NCI-H146 treated with DMSO at 0.1 percent for 48 hours (cell line): ENCODE measurements at regions not wholly inside any gene's neighbourhood (a gene's known extent, or its start where the extent isn't known, plus 50 kb on each side); places are given as distances from the start of the nearest gene placed in this dataset.
"Not testable (repeated sequence)": the region's sequence is repeated elsewhere in the genome, so short reads cannot be mapped to it uniquely, and the experiment has no call there.

Source experiments
- DNase-seq: peaks from one replicate; lab custom pipeline; 2025; ENCODE audit not compliant: unreplicated experiment; lab: John Stamatoyannopoulos, UW

DNA sequence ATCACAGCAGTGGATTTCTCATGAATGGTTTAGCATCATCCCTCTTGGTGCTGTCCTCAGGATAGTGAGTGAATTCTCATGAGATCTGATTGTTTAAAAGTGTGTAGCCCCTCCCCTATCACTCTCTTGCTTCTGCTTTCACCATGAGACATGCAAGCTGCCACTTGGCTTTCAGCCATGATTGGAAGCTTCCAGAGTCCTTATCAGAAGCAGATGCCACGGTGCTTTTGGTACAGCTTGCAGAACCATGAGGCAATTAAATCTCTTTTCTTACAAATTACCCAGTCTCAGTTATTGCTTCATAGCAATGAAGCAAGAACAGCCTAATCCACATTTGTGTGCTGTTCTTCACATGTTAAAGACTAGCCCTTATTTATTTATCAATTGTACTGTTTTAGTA, 495.2 kb upstream of the EPHA6 start:
- no peak for DNase-seq

DNA sequence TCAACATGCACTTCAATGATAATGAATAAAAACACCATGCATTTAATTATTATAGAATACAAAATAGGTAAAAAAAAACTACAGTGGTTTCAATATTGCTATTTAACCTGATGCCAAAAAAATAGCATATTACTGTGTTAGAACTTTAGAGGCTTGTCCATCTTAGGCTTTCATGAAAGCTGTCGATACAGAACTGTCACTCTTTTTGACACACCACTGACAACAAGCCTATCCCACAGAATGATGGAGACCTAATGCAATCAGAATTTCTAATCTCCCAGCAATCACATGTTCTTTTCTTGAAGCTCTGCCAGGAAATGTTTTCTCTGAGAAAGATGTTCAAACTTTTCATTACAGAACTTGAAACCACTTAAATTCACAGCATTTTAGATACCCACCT, 490.3 kb upstream of the EPHA6 start:
- no peak for DNase-seq

DNA sequence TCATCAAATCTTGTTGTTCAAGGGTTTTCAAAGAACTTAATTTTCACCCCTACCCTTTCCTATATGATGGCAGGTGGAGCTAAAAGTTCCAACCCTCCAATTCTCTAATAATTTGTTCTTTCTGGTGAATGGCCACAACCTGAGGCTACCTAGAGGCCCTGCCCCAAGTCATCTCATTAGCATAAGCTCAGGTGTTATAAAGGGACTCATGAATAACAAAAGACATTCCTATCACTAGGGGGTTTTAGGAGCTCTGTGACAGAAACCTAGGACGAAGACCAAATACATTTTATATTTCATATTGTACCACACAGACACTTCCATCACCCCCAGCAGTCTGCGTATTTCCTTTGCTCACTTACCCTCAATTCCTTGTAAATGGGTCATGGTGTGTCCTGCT, 483.6 kb upstream of the EPHA6 start:
- DNase-seq: no peak

DNA sequence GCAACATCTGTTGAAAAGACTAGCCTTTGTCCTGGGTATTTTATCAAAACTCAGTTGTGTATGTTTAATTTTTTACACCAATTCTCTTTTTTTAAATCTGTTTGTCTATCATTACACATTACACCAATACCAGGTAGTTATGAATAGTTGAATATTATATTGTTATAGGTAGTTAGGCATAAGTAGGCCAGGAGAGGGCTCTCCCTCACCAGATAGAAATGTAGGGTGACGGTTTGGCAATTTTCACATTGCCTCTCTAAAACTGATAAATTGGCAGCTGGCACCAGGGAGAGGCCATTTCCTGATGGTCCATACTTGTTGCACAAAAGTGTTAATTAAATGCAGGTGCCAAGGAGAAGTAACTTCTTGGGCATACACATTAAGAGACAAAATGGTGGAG, 483.1 kb upstream of the EPHA6 start:
- DNase-seq: no peak

DNA sequence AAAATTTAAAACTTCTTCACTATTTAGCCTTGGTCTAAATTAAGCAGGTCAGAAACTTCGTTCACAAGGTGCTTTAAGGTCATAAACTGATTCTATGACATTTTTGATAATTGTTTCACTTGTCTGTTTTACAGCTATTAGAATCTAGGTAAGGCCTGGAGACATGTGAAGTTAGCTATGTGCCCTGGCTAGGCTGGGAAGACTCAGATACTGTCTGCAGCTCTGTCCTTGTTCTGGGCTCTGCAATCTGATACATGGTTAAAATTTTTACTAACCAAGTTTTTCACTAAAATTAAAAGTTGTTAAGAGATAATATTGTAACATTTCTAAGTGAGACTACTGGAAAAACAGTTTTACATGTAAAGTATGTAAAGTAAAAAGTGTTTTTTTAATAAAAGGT, 479.6 kb upstream of the EPHA6 start:
- no peak for DNase-seq

DNA sequence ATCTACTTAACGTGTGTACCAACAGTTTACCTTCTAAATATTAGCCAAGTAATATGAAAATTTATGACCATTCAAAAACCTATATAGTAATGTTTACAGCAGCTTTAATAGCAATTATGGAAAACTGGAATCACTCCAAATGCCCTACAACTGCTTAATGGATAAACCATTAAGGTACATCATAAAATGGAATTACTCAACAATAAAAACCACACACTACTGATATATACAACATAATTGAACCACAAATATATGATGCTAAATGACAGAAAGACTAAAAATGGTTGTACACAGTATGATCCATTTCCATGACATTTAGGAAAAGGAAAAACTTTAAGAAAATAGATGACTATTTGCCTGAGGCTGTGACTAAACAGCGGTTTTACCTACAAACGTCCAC, 467.1 kb upstream of the EPHA6 start:
- DNase-seq: no peak

DNA sequence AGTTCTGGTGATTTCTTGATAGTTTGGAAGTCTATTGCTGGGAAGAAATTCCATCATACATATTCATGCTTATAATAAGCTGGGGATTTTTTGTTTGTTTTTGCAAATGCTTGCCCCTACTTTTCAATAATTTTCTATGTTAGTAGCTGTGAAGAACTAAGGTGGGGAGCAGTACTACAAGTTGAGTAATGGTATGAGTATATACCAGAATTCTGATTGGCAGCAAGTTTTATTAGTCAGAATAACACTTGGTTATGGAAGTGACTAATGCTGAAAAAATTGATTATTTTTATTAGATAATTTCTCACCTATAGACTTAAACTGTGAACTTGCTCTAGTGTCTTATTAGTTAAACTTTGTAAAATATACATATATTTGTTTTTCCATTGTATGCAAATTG, 462.8 kb upstream of the EPHA6 start:
- not testable (repeated sequence) for DNase-seq

DNA sequence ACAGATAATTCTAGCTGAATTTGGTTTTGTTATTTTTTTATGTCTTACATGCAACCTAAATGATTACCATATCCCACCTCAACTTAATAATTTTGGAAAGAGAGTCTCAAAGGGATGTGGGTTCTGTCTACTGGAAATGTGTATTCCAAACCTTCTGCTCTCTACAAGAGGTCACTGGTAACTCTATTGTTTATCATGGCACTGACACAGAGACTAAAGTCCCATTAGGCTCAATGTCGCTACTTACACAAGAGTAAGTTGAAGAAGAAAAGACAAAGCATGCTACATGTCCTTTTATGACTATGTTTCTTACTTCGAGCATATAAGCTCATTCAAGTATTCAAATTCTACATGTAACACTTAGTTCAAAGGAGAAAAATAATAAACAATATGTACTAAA, 460.3 kb upstream of the EPHA6 start:
- DNase-seq: no peak

DNA sequence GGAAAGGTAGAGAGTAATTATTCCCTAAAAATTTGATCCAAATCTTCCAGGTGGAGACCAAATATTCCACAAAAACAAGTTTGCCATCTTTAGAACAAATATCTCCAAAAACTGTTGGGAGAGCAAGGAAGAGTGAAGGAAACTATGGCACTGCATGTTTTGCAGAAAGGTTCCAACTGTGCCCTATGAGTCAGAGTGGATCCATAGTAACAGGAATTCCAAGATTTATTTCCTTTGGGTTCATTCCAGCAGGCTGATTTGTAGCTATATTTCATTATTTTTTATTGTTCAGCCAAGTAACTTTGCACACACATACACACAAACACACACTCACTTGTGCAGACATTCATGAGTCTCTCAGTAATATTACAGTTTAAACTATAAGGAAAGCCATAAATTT, 459.7 kb upstream of the EPHA6 start:
- no peak for DNase-seq

DNA sequence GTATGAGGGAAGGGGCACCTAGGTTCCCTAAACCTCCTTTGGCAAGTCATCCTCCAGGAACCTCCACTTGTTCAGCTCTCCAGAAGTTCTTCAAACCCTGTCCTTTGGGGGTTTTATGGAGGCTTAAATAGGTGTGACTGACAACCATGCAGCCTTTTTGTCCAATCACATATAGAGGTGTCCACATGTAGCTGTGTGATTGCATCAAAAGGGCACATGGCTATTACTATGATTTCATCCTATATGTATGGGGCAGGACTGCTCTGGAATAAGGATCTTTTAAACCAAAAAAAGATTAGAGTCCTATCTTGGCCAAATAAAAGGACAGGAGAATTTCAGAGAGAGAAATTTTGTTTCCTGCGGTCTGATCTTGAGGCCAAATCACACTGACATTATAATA, 453.2 kb upstream of the EPHA6 start:
- no peak for DNase-seq

DNA sequence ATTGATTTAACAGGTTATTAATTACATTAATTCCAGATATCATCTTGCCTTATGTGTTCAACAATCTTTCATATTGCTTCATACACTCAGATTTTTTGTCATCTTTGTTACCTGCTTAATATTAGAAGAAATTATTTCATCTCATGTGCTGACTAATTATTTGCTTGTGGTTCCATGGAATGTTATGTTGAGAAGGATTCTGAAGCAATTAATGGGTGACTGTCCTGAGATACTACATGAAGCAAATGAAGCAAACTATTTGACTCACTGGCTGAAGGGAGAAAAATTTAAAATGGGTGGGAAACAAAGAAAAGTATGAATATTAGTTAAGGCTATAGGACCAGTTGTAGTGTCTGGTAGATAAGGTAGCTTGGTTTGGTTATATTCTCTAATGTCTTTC, 443.8 kb upstream of the EPHA6 start:
- DNase-seq: no peak

DNA sequence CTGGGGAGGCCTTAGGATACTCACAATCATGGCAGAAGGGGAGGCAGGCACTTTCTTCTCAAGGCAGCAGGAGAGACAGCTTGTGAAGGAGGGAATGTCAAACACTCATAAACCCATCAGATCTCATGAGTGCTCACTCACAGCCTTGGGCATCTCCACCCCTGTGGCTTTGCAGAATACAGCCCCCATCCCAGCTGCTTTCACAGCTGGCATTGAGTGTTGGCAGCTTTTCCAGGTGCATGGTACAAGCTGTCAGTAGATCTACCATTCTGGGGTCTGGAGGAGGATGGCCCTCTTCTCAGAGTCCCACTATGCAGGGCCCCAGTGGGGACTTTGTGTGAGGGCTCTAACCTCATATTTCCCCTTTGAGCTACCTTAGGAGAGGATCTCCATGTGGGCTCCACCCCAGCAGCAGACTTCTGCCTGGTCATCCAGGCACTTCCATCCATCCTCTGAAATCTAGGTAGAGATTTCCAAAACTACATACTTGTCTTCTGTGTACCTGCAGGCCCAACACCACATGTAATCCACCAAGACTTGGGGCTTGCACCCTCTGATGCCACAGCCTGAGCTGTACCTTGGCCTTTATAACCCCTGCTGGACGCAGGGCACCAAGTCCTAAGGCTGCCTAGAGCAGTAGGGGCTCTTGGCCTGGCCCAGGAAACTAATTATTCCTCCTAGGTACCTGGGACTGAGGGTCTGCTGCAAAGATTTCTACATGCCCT, 404.2 kb upstream of the EPHA6 start:
- no peak for DNase-seq

DNA sequence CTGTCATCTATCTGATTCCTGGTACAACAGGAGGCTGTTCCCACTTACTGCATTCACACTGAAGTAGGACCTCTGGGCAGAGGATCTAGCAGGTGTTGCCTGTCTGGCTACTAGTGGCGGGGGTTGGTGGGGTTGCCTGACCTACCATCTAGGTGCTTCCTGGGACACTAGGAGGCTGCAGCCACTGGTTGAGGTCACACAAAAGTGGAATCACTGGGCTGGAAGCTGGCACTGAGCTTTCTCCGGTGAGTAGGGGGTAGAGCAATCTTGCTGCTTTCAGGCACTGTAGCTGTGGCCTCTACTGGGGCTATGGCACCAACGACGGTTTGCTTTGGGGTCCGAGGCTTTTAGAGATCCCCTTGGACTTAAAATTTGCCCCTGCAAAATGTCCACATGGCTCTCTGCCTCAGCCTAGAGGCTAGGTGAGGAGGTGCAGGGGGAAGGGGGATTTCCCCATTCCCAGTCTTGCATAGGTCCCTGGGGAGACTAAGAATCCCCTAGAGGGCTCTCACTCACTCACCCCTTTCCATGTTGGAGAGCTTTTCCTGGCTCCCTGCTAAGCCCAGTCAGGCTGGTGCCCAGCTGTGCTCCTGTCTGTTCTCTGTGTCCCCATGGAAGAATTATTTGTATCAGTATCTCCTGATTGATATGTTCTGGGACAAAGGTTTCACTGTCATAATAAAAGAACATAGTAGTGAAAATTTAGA, 397.7 kb upstream of the EPHA6 start:
- no peak for DNase-seq

DNA sequence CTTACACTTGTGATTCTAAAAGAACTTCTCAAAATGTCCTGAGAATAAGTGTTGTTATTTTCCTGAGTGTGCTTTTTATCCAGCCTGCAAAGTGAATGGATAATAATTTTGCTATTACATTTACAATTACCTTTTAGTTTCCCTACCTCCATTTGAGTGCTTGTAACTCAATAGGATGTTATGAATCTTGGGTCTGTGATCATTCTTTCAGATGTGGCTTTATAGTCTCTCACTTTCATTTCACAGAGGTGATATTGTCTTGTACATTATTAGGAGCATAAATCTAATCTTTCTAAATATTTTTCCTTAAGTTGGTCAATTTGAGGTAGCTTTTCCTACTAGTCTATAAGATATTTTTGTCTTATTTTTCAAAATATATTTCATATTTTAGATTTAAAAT, 386.3 kb upstream of the EPHA6 start:
- DNase-seq: no peak

DNA sequence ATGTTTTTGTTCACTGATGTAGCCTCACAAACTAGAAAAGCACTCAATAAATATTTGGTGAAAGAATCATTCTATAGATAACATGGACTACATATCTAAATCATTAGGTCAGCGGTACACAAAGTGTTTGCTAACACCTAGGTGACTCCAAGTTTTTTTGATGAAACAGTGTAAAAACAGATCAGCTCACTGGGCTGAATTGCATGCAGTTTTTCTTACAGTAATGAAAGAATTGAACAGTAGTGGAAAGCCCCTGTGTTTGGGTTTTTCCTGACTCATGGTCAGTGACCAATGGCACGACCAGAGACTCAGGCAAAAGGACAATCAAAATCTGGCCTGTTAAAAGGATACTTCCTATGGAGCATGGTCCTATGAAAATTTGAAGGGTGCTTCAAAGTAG, 384.3 kb upstream of the EPHA6 start:
- no peak for DNase-seq

DNA sequence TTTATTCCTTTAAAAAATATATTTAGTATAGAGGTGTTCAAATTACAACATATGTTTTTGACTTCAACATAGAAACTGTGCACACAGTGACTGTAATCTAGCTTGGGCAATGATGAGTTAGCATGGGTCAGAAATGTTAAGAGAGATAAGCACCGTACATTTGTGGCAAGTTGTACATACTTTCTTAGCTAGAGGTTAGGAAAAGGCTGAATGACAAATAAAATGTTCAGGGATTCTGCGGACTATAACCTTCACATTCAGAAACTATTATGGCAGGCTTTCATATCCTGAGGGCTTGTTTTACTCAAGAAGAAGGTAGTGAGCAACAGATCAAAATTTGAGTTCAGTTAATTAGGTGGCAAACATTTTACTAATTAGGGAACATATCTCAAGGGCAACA, 379.7 kb upstream of the EPHA6 start:
- DNase-seq: no peak

DNA sequence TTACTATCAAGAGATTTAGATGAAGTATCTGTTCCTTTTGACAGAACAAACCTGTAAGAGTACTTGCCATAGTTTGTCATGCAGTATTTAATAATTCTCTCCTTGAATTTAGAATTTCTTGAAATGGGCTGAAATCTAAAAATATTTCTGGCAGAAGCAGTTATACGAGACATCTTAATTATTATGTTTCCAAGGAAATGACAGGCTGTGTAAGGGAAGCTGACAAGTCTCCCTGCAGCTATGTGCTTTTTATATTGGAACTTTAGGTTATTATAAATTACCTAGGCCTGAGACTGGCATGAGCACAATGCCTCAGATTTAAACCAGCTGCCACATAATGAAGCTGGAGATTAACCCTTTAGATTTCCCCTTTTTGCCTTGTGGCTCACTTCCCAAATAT, 365.0 kb upstream of the EPHA6 start:
- DNase-seq: no peak

DNA sequence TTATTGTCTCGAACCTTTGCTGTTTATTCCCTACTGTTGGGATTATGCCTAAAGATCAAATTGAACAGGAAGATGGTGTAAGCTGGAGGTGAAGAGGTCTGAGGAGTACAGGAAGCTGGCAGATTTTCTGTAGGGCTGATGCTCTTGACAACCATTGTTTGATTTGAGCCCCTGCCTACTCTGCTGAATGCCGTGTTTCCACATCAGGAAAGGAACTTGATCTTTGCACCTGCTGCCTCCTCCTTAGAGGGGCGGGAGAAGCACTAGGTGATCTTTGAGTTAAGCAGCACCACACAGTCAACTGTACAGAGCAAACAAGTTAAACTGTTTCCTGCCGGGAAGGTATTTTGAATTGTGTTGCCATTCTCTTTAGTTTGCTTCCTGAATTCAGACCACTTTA, 364.6 kb upstream of the EPHA6 start:
- peak; percentile 55 for DNase-seq

DNA sequence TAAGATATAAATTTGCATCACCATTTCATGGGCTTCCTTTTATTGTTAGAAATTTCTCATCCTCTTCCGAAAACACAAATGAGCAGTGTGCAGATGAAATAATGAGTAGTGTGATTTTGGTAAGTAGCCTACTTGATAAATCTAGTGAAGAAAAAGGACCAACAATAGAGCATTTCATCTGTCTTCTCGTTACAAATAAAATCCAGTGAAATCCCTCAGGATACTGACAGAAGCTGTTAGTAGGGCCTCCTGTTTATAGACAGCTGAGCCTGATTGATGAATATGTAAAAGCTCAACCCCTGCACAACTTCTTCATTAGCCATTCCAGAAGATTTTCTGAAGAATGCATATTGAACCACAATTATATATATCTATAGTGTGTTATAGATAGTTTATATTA, 363.7 kb upstream of the EPHA6 start:
- DNase-seq: no peak

DNA sequence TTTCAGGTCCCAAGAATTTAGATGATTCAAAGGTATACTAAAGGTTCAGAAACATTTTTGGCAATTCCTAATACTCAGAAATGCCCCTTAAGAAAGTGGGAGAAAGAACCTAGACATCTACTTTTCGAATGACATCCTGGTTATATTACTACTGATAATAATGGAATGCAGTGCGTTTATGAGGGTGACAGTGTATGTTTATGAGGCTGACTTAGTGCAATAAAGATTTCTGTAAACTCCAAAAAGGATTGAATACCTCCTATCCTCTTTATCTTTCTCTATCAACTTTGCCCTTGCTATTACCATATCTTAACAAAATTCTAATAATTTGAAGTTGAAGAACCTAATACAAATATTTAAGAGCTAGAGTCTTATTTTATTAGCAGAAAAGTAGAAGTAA, 348.9 kb upstream of the EPHA6 start:
- DNase-seq: no peak

DNA sequence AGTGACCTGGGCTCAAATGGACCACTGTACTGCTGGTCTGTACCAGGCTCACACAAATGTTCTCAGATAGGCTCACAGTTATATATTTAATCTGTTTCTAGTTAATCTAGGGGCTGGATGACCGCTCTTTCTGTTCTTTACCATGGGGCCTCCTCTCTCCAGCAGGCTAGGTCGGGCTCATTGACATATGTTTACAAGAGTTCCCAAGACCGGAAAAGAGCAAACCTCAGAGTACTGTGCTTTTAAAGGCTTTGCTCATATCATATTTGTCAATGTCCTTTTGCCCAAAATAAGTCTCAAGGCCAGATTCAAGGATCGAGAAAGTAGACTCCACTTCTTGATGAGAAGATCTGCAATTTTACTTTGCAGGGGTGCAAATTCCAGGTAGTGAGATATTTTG, 348.0 kb upstream of the EPHA6 start:
- no peak for DNase-seq

DNA sequence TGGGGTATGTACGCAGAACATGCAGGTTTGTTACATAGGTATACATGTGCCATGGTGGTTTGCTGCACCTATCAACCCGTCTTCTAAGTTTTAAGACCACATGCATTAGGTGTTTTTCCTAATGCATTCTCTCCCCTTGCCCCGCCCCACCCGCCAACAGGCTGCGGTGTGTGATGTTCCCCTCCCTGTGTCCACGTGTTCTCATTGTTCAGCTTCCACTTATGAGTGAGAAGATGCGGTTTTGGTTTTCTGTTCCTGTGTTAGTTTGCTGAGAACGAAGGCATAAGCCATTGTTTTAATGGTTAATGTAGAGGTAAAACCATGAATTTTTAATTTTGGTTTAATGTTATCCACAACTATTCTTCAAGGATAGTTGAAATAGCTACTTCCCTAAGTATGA, 346.8 kb upstream of the EPHA6 start:
- no peak for DNase-seq

DNA sequence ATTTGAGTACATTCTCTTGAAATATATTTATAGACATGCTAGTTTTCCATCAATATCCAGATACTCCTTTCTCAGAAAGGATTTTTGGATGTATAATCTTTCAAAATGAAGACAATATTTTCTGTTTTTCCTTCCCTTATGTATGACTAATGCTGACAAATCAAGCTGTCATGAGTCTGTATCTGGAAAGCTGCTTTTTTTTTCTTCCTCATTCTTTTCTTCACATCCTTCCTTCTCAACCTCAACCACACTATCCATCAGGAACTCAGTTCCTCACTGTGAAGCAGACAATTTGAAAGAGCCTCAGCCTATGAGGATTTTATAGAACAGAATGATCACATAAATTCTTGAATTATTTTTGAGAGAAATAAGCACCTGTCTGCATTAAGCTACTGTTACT, 335.9 kb upstream of the EPHA6 start:
- no peak for DNase-seq
